GM21515 (cell line): ENCODE measurements at regions not wholly inside any gene's neighbourhood (a gene's known extent, or its start where the extent isn't known, plus 50 kb on each side); places are given as distances from the start of the nearest gene placed in this dataset.
A peak's percentile ranks its signal among the peaks of the same experiment; 100 is the strongest.
"Not testable (repeated sequence)": the region's sequence is repeated elsewhere in the genome, so short reads cannot be mapped to it uniquely, and the experiment has no call there.

ENCODE experiments used
- ATAC-seq: cut with Tn5 transposase; IDR thresholded peaks from one replicate; pipeline ENCODE4 v1.9.1; 2021; ENCODE audit not compliant: unreplicated experiment

- ATAC-seq: no peak
Measured at GRCh38 chr16:48057048-48057447, 98.7 kb downstream of the ABCC12 start.

GRCh38 chr16:48054881-48055601, 100.8 kb downstream of the ABCC12 start:
- peak; percentile 82 for ATAC-seq

- no peak for ATAC-seq
Measured at GRCh38 chr16:48053418-48053745, 102.4 kb downstream of the ABCC12 start.

GRCh38 chr16:48052731-48053417, 102.9 kb downstream of the ABCC12 start:
- no peak for ATAC-seq

- no peak for ATAC-seq
Measured at GRCh38 chr16:48050871-48051270, 104.9 kb downstream of the ABCC12 start.

- ATAC-seq: no peak
Measured at GRCh38 chr16:48049847-48050246, 105.9 kb downstream of the ABCC12 start.

- no peak for ATAC-seq
Measured at GRCh38 chr16:48047720-48048119, 108.1 kb downstream of the ABCC12 start.

- no peak for ATAC-seq
Measured at GRCh38 chr16:48047241-48047640, 108.6 kb downstream of the ABCC12 start.

GRCh38 chr16:48044117-48044516, 111.7 kb downstream of the ABCC12 start:
- ATAC-seq: no peak

- no peak for ATAC-seq
Measured at GRCh38 chr16:48041981-48042421, 113.8 kb downstream of the ABCC12 start.

- no peak for ATAC-seq
Measured at GRCh38 chr16:48035142-48035541, 120.7 kb downstream of the ABCC12 start.

GRCh38 chr16:48030926-48031325, 124.9 kb downstream of the ABCC12 start:
- no peak for ATAC-seq

GRCh38 chr16:48029768-48030167, 126.0 kb downstream of the ABCC12 start:
- ATAC-seq: no peak

- no peak for ATAC-seq
Measured at GRCh38 chr16:48025359-48025758, 130.4 kb downstream of the ABCC12 start.

GRCh38 chr16:48024042-48024441, 131.8 kb downstream of the ABCC12 start:
- no peak for ATAC-seq

GRCh38 chr16:48022496-48022895, 133.3 kb downstream of the ABCC12 start:
- ATAC-seq: no peak

- ATAC-seq: not testable (repeated sequence)
Measured at GRCh38 chr16:48020617-48021016, 135.2 kb downstream of the ABCC12 start.

- ATAC-seq: no peak
Measured at GRCh38 chr16:48014349-48015135, 141.3 kb downstream of the ABCC12 start.

GRCh38 chr16:48013491-48013901, 142.3 kb downstream of the ABCC12 start:
- no peak for ATAC-seq

- ATAC-seq: no peak
Measured at GRCh38 chr16:48011878-48012658, 143.7 kb downstream of the ABCC12 start.

- ATAC-seq: no peak
Measured at GRCh38 chr16:48011466-48011865, 144.3 kb downstream of the ABCC12 start.
